NT2/D1 (cell line): ENCODE measurements at regions not wholly inside any gene's neighbourhood (a gene's known extent, or its start where the extent isn't known, plus 50 kb on each side); places are given as distances from the start of the nearest gene placed in this dataset.

Experiments used
- DNase-seq: peaks from one replicate; pipeline ENCODE4 v3.0.0-alpha.2; 2011; ENCODE audit warnings: low read depth, low spot score
- H3K27me3 ChIP-seq: 2 replicates; pipeline ENCODE4 v1.6.0; 2011; ENCODE audit warnings: mild to moderate bottlenecking; ENCODE audit not compliant: insufficient read length, insufficient read depth
- H3K36me3 ChIP-seq: 2 replicates; pipeline ENCODE4 v1.6.1; 2011; ENCODE audit warnings: mild to moderate bottlenecking, low read length, mixed read lengths; ENCODE audit not compliant: insufficient read depth, insufficient read length
- H3K4me1 ChIP-seq: 2 replicates; pipeline ENCODE4 v1.5.1; 2011; ENCODE audit not compliant: insufficient read depth, insufficient read length
- H3K4me3 ChIP-seq: 2 replicates; pipeline ENCODE4 v1.5.1; 2011; ENCODE audit warnings: low read depth; ENCODE audit not compliant: insufficient read length
- H3K9ac ChIP-seq: 2 replicates; pipeline ENCODE4 v1.6.0; 2011; ENCODE audit warnings: low read depth; ENCODE audit not compliant: insufficient read length
- H3K9me3 ChIP-seq: 2 replicates; pipeline ENCODE4 v1.5.1; 2011; ENCODE audit warnings: mild to moderate bottlenecking, low read length; ENCODE audit not compliant: insufficient read depth
- SUZ12 ChIP-seq: IDR thresholded peaks from 2 replicates; pipeline ENCODE4 v1.6.1; 2011; ENCODE audit not compliant: insufficient read length, insufficient read depth; ENCODE audit errors: extremely low read depth
- YY1 ChIP-seq: IDR thresholded peaks from 2 replicates; pipeline ENCODE4 v1.6.1; 2011; ENCODE audit not compliant: insufficient read length, insufficient read depth
- ZNF274 ChIP-seq: IDR thresholded peaks from 2 replicates; pipeline ENCODE4 v1.6.1; 2011; ENCODE audit warnings: mild to moderate bottlenecking, low read depth, low read length

DNA sequence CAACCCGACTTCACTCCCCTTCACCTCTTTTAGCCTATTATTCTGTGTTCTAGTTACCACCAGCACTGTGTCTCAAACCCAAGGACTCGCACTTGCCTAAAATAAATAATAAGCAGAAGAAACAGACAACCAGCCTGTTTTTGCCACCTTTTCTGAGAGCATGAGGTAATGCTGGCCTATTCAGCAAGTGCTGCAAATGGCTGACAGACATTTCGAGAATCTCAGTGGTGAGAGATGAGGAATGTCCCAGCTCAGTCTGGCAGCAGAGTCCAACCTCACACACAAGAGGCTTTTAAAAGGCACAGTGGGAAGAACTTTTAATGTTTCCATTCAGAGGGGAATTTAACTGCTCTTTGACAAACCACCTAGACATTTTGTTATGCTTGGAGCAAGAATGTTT lies 143.3 kb upstream of the GMNC start:
- peak; percentile 66 for DNase-seq
- H3K4me3 ChIP-seq, result no peak overlapping the region
- H3K27me3 ChIP-seq, result no peaks in the 10 kb centered on the region
- TF ChIP-seq YY1 (peak; percentile 28), SUZ12 (no peak), ZNF274 (no peak)
- H3K9me3 ChIP-seq, result no peaks in the 10 kb centered on the region
- H3K4me1 ChIP-seq, result no peaks in the 10 kb centered on the region
- no peak overlapping the region for H3K9ac ChIP-seq
- H3K36me3 ChIP-seq, result no peaks in the 10 kb centered on the region

DNA sequence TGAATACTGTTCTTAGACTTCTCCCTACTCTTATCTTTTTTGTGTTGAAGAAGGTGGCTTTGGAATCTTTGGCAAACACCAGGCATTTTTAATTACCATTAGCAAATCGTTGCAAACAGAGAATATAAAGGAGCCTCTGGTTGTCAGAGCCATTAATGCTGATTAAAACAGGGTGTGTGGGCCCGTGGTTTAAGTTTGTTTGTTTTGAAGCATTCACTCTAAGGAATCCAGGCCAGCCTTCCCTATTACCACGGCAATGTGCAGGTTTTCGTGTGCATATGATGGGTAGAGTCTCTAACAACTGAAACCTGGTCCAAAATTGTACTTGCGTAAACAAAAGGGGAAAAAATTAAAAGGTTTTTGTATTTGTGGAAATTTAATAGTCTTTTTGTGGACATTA lies 141.2 kb upstream of the GMNC start:
- no peak overlapping the region for H3K4me3 ChIP-seq
- no peaks in the 10 kb centered on the region for H3K9me3 ChIP-seq
- DNase-seq, result no peak
- H3K36me3 ChIP-seq, result no peaks in the 10 kb centered on the region
- no peak overlapping the region for H3K9ac ChIP-seq
- TF ChIP-seq YY1, result no peak
- no peak for TF ChIP-seq ZNF274
- no peak for TF ChIP-seq SUZ12
- no peaks in the 10 kb centered on the region for H3K4me1 ChIP-seq
- no peaks in the 10 kb centered on the region for H3K27me3 ChIP-seq

DNA sequence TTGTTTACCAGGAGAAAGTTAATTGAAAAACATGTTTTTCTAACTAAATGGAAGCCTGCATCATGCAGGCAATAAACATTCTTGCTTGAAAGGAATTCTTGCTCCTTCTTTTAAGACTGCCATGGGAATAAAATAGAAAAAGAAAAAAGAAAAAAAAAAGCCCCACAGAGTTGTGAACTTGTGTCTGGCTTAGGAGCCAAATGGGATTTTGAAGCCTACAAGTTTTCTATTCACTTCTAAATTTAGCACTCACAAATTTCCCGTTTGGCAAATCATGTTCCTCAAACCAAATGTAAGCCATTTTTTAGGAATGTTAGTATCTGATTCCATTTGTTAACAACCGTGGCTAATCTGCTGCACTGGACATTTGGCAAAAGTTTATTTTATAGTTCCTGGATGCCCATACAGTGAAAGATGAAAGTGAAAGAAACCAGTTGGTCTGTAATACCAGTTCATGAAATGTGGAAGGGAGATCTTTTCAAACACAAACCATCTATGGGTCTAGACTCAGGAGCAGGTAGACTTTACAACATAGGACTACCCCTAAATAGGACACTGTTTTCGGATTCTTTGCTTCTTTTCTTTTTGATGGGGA lies 133.8 kb upstream of the GMNC start:
- no peak overlapping the region for H3K4me3 ChIP-seq
- no peaks in the 10 kb centered on the region for H3K27me3 ChIP-seq
- H3K9me3 ChIP-seq, result no peaks in the 10 kb centered on the region
- no peak for DNase-seq
- no peaks in the 10 kb centered on the region for H3K36me3 ChIP-seq
- TF ChIP-seq YY1 (no peak), ZNF274 (no peak), SUZ12 (no peak)
- no peaks in the 10 kb centered on the region for H3K4me1 ChIP-seq
- no peak overlapping the region for H3K9ac ChIP-seq

DNA sequence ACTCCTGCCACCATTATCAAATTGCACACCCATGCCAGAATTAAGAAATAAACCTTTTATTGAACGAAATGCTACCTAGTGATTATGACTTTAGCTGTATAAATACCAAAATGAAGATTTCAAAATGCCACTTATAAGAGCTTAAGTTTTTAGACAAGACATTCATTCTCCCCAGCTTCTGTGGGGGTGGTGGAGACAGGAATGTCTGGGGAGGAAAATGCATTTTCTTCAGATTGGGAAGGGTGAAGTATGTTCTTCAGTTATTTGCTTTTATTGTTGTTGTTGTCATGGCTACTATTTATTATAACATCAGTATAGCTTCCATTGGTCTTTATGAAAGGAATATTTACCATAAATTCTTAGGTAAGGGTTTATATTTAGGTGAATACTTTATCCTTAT lies 132.7 kb upstream of the GMNC start:
- H3K27me3 ChIP-seq, result no peaks in the 10 kb centered on the region
- no peaks in the 10 kb centered on the region for H3K36me3 ChIP-seq
- no peak overlapping the region for H3K9ac ChIP-seq
- TF ChIP-seq SUZ12 (no peak), ZNF274 (no peak)
- H3K9me3 ChIP-seq, result no peaks in the 10 kb centered on the region
- H3K4me1 ChIP-seq, result no peaks in the 10 kb centered on the region
- H3K4me3 ChIP-seq, result no peak overlapping the region
- no peak for DNase-seq

DNA sequence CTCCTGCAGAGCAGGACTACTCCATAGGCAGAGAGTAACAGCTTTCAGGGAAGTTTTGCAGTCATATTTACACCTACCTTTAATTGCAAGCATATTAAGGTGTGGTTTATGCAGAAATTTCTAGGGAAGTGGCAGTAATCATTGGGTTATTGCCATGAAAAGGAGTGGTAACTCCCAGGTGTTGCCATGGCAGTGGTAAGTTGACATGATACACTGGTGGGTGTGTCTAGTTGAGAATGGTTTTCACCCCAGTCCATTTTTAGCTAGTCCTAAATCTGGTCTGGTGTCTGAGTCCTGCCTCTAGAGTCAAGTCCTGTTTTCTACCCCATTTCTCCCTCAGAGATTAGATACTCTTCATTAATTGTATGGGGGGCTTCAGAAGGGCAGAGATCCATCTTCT lies 128.4 kb upstream of the GMNC start:
- no peaks in the 10 kb centered on the region for H3K4me1 ChIP-seq
- H3K27me3 ChIP-seq, result no peaks in the 10 kb centered on the region
- H3K36me3 ChIP-seq, result no peaks in the 10 kb centered on the region
- DNase-seq, result no peak
- peaks cover 22% of the 10 kb centered on the region; the same call in 1 of the 2 replicates for H3K9me3 ChIP-seq
- H3K9ac ChIP-seq, result no peak overlapping the region
- H3K4me3 ChIP-seq, result no peak overlapping the region
- TF ChIP-seq ZNF274, result no peak
- no peak for TF ChIP-seq SUZ12
- TF ChIP-seq YY1, result no peak

DNA sequence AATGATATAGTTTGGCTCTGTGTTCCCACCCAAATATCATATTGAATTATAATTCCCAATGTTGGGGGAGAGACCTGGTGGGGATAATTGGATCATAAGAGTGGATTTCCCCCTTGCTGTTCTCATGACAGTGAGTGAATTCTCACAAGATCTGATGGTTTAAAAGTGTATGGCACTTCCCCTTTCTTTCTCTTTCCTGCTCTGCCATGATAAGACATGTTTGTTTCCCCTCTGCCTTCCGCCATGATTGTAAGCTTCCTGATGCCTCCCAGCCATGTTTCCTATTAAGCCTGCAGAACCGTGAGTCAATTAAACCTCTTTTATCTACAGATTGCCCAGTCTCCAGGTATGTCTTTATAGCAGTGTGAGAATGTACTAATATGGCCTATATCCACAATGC lies 126.7 kb upstream of the GMNC start:
- TF ChIP-seq SUZ12, result no peak
- no peak for TF ChIP-seq YY1
- TF ChIP-seq ZNF274, result no peak
- H3K9ac ChIP-seq, result no peak overlapping the region

DNA sequence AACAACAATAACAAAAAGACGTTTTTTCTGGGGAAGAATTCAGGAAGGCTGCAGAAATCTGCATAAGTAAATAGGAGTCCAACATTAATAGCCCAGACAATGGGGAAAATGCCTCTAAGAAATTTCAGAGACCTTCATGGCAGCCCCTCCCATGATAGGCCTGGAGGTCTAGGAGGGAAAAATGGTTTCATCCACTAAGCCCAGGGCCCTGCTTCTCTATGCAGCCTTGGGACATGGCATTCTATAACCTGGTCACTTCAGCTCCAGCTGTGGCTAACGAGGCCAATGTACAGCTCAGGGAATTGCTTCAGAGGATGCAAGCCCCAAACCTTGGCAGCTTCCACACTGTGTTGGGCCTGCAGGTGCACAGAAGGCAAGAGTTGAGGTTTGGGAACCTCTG lies 125.6 kb upstream of the GMNC start:
- H3K36me3 ChIP-seq, result no peaks in the 10 kb centered on the region
- TF ChIP-seq SUZ12, result no peak
- no peak for TF ChIP-seq YY1
- TF ChIP-seq ZNF274, result no peak
- H3K9me3 ChIP-seq, result peaks cover 22% of the 10 kb centered on the region; the same call in 1 of the 2 replicates
- H3K9ac ChIP-seq, result no peak overlapping the region
- H3K27me3 ChIP-seq, result no peaks in the 10 kb centered on the region
- H3K4me3 ChIP-seq, result no peak overlapping the region
- no peak for DNase-seq
- H3K4me1 ChIP-seq, result no peaks in the 10 kb centered on the region

More for the DNA sequence above, 126.7 kb upstream of the GMNC start:
- no peak overlapping the region for H3K4me3 ChIP-seq
- H3K27me3 ChIP-seq, result no peaks in the 10 kb centered on the region
- no peaks in the 10 kb centered on the region for H3K4me1 ChIP-seq
- DNase-seq, result no peak
- peaks cover 22% of the 10 kb centered on the region; the same call in 1 of the 2 replicates for H3K9me3 ChIP-seq
- H3K36me3 ChIP-seq, result no peaks in the 10 kb centered on the region
